H1 (cell line): ENCODE measurements at regions not wholly inside any gene's neighbourhood (a gene's known extent, or its start where the extent isn't known, plus 50 kb on each side); places are given as distances from the start of the nearest gene placed in this dataset.

ENCODE experiments used
- CBX5 ChIP-seq: fragments of 300-800, 300-1000 bp; sonication (generic); IDR thresholded peaks from 2 replicates; pipeline ENCODE4 v1.7.1; 2016; ENCODE audit warnings: antibody characterized with exemption, low read length, low read depth
- CTCF ChIP-seq, 3 experiments: IDR thresholded peaks; 1 replicate in 2 of 3; 2 replicates in 1 of 3; pipeline versions ENCODE4 v1.5.1 to v1.6.1; 2011; ENCODE audit warnings: low read length in 3 of 3, mild to moderate bottlenecking in 3 of 3, inconsistent platforms in 2 of 3, low read depth in 1 of 3, moderate library complexity in 1 of 3; ENCODE audit not compliant: insufficient read depth in 1 of 3; ENCODE audit errors: control extremely low read depth in 1 of 3
- EP300 ChIP-seq, 2 experiments: IDR thresholded peaks; 1 replicate in 1 of 2; 2 replicates in 1 of 2; pipeline ENCODE4 v1.6.1; 2011 to 2012; ENCODE audit warnings: low read depth in 2 of 2, low read length in 2 of 2, mild to moderate bottlenecking in 2 of 2, borderline replicate concordance in 1 of 2, inconsistent platforms in 1 of 2, moderate library complexity in 1 of 2
- EZH2 ChIP-seq: fragments of 200-600 bp; sonication (generic); IDR thresholded peaks from 2 replicates; pipeline ENCODE4 v1.7.1; 2012; ENCODE audit warnings: low read depth, mild to moderate bottlenecking, moderate library complexity, low read length, inconsistent platforms; ENCODE audit not compliant: severe bottlenecking
- FOSL1 ChIP-seq: IDR thresholded peaks from 2 replicates; pipeline ENCODE4 v1.6.1; 2011; ENCODE audit warnings: mild to moderate bottlenecking, low read depth, low read length, moderate library complexity; ENCODE audit not compliant: insufficient read depth
- JUND ChIP-seq: IDR thresholded peaks from 2 replicates; pipeline ENCODE4 v1.6.1; 2011; ENCODE audit warnings: mild to moderate bottlenecking, improper control_type of control experiment, low read length
- MAFK ChIP-seq: IDR thresholded peaks from 2 replicates; pipeline ENCODE4 v1.6.1; 2012; ENCODE audit warnings: low read depth, mild to moderate bottlenecking, improper control_type of control experiment, low read length
- NRF1 ChIP-seq: IDR thresholded peaks from 2 replicates; pipeline ENCODE4 v1.6.1; 2011; ENCODE audit warnings: mild to moderate bottlenecking, low read depth, low read length, improper control_type of control experiment
- POLR2A ChIP-seq, 2 experiments: IDR thresholded peaks; 1 replicate in 1 of 2; 2 replicates in 1 of 2; pipeline ENCODE4 v1.6.1; 2011; ENCODE audit warnings: low read depth in 2 of 2, low read length in 2 of 2, mild to moderate bottlenecking in 2 of 2; ENCODE audit errors: control extremely low read depth in 1 of 2
- RXRA ChIP-seq: IDR thresholded peaks from 2 replicates; pipeline ENCODE4 v1.6.1; 2011; ENCODE audit warnings: low read depth, mild to moderate bottlenecking, low read length, moderate library complexity; ENCODE audit not compliant: insufficient read depth
- SUZ12 ChIP-seq: fragments of 200-600 bp; sonication (generic); IDR thresholded peaks from 2 replicates; pipeline ENCODE4 v1.6.1; 2012; ENCODE audit warnings: mild to moderate bottlenecking, inconsistent platforms, low read length, moderate library complexity, mixed read lengths
- USF2 ChIP-seq: IDR thresholded peaks from 2 replicates; pipeline ENCODE4 v1.6.1; 2011; ENCODE audit warnings: low read length, improper control_type of control experiment
- ZNF274 ChIP-seq: IDR thresholded peaks from 2 replicates; pipeline ENCODE4 v1.7.0; 2012; ENCODE audit warnings: low read length, borderline replicate concordance; ENCODE audit errors: extremely low read depth

GRCh38 chr4:17142232-17142711 is 243.8 kb upstream of the LDB2 start:
- TF ChIP-seq EZH2 (no peak), CTCF (IDR thresholded peaks at IDR 0.05; ENCODE audit: control extremely low read depth in 1 of 3, insufficient read depth in 1 of 3, low read depth in 1 of 3, low read length in 3 of 3) (no peak), MAFK (no peak), FOSL1 (no peak), ZNF274 (no peak), NRF1 (no peak), CBX5 (no peak), EP300 (IDR thresholded peaks at IDR 0.05; ENCODE audit: borderline replicate concordance in 1 of 2, low read depth in 2 of 2, low read length in 2 of 2) (no peak), RXRA (no peak), SUZ12 (no peak), JUND (no peak), POLR2A (IDR thresholded peaks at IDR 0.05; ENCODE audit: control extremely low read depth in 1 of 2, low read depth in 2 of 2, low read length in 2 of 2) (no peak), USF2 (no peak)
